ENCODE measurements at regions not wholly inside any gene's neighbourhood (a gene's known extent, or its start where the extent isn't known, plus 50 kb on each side); places are given as distances from the start of the nearest gene placed in this dataset.

DNA sequence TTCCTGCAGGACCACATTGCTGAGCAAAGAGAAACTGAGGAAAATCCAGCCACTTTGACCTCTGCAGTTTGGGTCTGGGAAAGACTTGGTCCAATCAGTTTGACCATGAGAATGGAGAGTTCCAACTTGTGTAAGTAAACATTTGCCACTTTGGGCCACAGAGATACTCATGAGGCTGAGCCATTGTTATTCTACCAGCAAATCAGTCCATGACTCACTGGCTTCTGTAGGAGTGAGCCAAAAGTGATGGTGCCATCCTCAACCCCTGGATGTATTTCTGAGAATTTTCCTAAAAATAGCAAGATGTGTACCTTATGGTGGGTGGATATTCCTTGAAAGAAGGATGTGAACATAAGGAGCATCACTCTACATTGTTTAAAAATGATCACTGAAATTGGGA, 192.9 kb upstream of the OR4E1 start:
- in situ Hi-C loops (cut with HindIII; ENCODE audit: low pct_unique_long_range_greater_than_20kb, low sequenced_read_pairs), result no loop called here
- no peaks in the 10 kb centered on the region for H3K4me1 ChIP-seq (ENCODE audit: control insufficient read depth, insufficient read depth, low read length)
- no peak overlapping the region for H3K4me3 ChIP-seq (ENCODE audit: low read depth in 2 of 2, low read length in 2 of 2)
- ATAC-seq (no peak), DNase-seq (ENCODE audit: low read depth, low spot score) (no peak)
- no peaks in the 10 kb centered on the region for H3K27me3 ChIP-seq (ENCODE audit: control insufficient read depth, insufficient read depth, low read length)
- intact Hi-C loops (cut with micrococcal nuclease; ENCODE audit: unreplicated experiment), result no loop called here
- ChIA-PET CTCF (no interaction called here), POLR2A (no interaction called here)
- no TSS peak for BruUV-seq (replicated peaks)
- H3K27ac ChIP-seq (ENCODE audit: low read length), result no peak overlapping the region
- no peaks in the 10 kb centered on the region for H3K9me3 ChIP-seq (ENCODE audit: control insufficient read depth, insufficient read depth, low read depth, low read length)
- no peaks in the 10 kb centered on the region; the same call in 1 of the 2 replicates for H3K36me3 ChIP-seq (ENCODE audit: control insufficient read depth, insufficient read depth, low read length)
- TF ChIP-seq TCF7L2 (IDR thresholded peaks at IDR 0.05; ENCODE audit: low read depth, low read length) (no peak), SIN3A (IDR thresholded peaks at IDR 0.05; ENCODE audit: borderline replicate concordance, insufficient read depth, low read depth, low read length) (no peak), CTCF (IDR thresholded peaks at IDR 0.05) (no peak), POLR2AphosphoS5 (IDR thresholded peaks at IDR 0.05; ENCODE audit: low read depth, low read length) (no peak)
- TF ChIP-seq, protein P1, sequence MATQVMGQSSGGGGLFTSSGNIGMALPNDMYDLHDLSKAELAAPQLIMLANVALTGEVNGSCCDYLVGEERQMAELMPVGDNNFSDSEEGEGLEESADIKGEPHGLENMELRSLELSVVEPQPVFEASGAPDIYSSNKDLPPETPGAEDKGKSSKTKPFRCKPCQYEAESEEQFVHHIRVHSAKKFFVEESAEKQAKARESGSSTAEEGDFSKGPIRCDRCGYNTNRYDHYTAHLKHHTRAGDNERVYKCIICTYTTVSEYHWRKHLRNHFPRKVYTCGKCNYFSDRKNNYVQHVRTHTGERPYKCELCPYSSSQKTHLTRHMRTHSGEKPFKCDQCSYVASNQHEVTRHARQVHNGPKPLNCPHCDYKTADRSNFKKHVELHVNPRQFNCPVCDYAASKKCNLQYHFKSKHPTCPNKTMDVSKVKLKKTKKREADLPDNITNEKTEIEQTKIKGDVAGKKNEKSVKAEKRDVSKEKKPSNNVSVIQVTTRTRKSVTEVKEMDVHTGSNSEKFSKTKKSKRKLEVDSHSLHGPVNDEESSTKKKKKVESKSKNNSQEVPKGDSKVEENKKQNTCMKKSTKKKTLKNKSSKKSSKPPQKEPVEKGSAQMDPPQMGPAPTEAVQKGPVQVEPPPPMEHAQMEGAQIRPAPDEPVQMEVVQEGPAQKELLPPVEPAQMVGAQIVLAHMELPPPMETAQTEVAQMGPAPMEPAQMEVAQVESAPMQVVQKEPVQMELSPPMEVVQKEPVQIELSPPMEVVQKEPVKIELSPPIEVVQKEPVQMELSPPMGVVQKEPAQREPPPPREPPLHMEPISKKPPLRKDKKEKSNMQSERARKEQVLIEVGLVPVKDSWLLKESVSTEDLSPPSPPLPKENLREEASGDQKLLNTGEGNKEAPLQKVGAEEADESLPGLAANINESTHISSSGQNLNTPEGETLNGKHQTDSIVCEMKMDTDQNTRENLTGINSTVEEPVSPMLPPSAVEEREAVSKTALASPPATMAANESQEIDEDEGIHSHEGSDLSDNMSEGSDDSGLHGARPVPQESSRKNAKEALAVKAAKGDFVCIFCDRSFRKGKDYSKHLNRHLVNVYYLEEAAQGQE (IDR thresholded peaks at IDR 0.05; ENCODE audit: insufficient read depth in 1 of 2, low read depth in 2 of 2, low read length in 1 of 2), result no peak

DNA sequence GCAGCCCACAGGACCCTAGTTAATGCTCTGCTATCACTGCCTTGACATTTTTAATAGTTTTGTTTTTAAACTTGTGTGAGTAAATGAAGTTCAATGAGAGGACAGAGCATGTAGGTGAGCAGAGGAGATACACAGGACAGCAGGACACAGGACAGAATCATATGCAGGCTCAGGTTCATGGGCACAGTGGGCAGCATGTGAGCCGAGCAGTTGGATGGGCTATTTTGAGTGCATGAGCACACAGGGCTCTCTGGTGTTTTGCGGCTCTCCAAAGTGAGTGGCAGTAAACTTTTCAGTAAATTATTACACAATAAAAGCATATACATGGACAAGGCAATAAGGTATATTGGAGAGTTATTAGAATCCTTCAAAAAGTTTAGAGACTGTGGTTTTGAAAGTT, 189.7 kb upstream of the OR4E1 start:
- BruUV-seq (replicated peaks), result no TSS peak
- TF ChIP-seq, protein P1 (IDR thresholded peaks at IDR 0.05; ENCODE audit: insufficient read depth in 1 of 2, low read depth in 2 of 2, low read length in 1 of 2), result no peak
- TF ChIP-seq TCF7L2 (IDR thresholded peaks at IDR 0.05; ENCODE audit: low read depth, low read length) (no peak), POLR2AphosphoS5 (IDR thresholded peaks at IDR 0.05; ENCODE audit: low read depth, low read length) (no peak), CTCF (IDR thresholded peaks at IDR 0.05) (no peak), SIN3A (IDR thresholded peaks at IDR 0.05; ENCODE audit: borderline replicate concordance, insufficient read depth, low read depth, low read length) (no peak)
- CTCF ChIA-PET, result interaction anchor here (0.8 kb wide), 1 partner anchor 338 kb away, joined by 4 read pairs; no protein-coding TSS in a partner anchor
- H3K27ac ChIP-seq (ENCODE audit: low read length), result no peak overlapping the region
- no peaks in the 10 kb centered on the region; the same call in 1 of the 2 replicates for H3K36me3 ChIP-seq (ENCODE audit: control insufficient read depth, insufficient read depth, low read length)
- intact Hi-C loops (cut with micrococcal nuclease; ENCODE audit: unreplicated experiment) (no loop called here), in situ Hi-C loops (cut with HindIII; ENCODE audit: low pct_unique_long_range_greater_than_20kb, low sequenced_read_pairs) (no loop called here)
- no peak for ATAC-seq
- DNase-seq (ENCODE audit: low read depth, low spot score), result no peak
- no peaks in the 10 kb centered on the region for H3K4me1 ChIP-seq (ENCODE audit: control insufficient read depth, insufficient read depth, low read length)
- H3K27me3 ChIP-seq (ENCODE audit: control insufficient read depth, insufficient read depth, low read length), result no peaks in the 10 kb centered on the region
- POLR2A ChIA-PET, result no interaction called here
- no peak overlapping the region for H3K4me3 ChIP-seq (ENCODE audit: low read depth in 2 of 2, low read length in 2 of 2)
- H3K9me3 ChIP-seq (ENCODE audit: control insufficient read depth, insufficient read depth, low read depth, low read length), result no peaks in the 10 kb centered on the region
